GM23248 (cell line): ENCODE measurements at regions not wholly inside any gene's neighbourhood (a gene's known extent, or its start where the extent isn't known, plus 50 kb on each side); places are given as distances from the start of the nearest gene placed in this dataset.

Experiments
- EZH2 ChIP-seq: fragments of 200-600 bp; sonication (generic); IDR thresholded peaks from 2 replicates; pipeline ENCODE4 v1.6.1; 2018; ENCODE audit warnings: antibody characterized with exemption, mild to moderate bottlenecking; ENCODE audit not compliant: insufficient read depth, poor library complexity, severe bottlenecking
- EZH2phosphoT487 ChIP-seq: fragments of 200-600 bp; sonication (generic); IDR thresholded peaks from 2 replicates; pipeline ENCODE4 v1.6.1; 2018; ENCODE audit warnings: antibody characterized with exemption, moderate library complexity, mild to moderate bottlenecking, low read depth; ENCODE audit not compliant: insufficient read depth

- no peak for TF ChIP-seq EZH2
- TF ChIP-seq EZH2phosphoT487: no peak
Observed at GRCh38 chr3:104519068-104519467, 847.6 kb upstream of the ALCAM start.
